CD4-positive, alpha-beta T cell treated with Interleukin-15 for 4 hours (primary cell): ENCODE measurements at regions not wholly inside any gene's neighbourhood (a gene's known extent, or its start where the extent isn't known, plus 50 kb on each side); places are given as distances from the start of the nearest gene placed in this dataset.
"Not testable (repeated sequence)": the region's sequence is repeated elsewhere in the genome, so short reads cannot be mapped to it uniquely, and the experiment has no call there.

Experiments
- DNase-seq: peaks from one replicate; pipeline ENCODE4 v3.0.0-alpha.2; 2020; ENCODE audit warnings: low spot score

DNA sequence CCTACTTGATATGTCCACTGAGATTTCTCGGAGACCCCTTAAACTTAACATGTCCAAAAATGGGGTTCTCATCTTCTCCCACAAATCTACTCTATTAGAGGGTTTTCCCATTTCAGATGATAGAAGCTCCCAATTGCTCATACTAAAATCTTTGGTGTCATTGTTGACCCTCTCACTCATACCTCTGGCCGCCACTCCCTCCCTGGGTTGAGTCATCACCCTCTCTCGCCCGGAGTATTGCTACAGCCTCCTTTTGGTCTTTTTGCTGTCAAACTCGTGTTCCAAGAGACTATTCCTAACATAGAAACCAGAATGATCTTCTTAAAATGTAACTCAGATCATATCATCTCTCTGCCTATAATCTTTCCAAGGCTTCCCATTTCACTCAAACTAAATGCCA lies 91.0 kb upstream of the GNAQ start:
- DNase-seq, result no peak

DNA sequence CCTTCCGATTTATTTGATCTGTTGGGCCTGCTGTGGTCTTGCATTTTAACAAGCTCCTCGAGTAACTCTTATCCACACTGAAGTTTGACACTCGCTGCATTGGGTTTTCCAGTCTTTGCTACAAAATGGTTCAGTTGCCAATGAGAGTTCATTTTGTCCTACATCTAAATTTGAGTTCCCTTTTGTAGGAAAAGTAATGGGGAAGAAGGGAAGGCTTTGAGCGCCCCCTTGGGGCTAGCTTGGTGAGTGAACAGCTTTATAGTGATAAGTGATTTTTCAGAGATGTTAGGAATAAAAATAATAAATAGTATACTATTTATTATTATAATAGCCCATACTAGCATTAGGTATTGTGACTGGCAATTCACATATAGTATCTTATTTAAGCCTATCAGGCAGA lies 89.9 kb upstream of the GNAQ start:
- DNase-seq, result peak; percentile 62

DNA sequence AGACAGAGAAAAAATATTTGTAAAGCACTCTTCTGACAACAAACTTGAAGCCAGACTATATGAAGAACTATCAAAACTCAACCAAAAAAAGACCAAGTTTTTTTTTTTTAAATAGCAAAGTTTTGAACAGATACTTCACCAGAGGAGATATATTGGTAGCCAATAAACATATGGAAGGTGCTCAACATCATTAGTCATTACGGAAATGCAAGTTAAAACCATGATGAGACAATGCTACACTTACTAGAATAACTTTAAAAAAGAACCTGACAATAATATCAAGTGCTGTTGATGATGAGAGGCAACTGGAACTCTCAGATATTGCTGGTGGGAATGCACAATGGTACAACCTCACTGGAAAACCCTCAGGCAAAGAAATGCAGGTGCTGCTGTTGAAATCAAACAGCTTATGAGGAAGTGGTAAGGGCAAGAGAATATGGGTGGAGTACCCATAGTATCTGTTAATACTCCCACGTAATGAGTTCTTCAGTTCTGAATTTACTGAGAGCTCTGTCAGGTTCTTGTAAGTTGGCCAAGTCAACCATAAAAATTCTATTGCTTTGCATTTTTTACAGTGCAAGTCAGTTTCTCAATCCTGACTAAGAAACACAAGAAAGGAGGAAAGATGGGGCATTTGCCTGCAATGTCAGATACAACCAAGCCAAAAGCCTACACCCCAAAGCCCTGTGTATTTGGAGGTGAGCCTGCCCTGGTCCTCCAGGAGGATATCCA lies 87.3 kb upstream of the GNAQ start:
- DNase-seq, result peak; percentile 31

DNA sequence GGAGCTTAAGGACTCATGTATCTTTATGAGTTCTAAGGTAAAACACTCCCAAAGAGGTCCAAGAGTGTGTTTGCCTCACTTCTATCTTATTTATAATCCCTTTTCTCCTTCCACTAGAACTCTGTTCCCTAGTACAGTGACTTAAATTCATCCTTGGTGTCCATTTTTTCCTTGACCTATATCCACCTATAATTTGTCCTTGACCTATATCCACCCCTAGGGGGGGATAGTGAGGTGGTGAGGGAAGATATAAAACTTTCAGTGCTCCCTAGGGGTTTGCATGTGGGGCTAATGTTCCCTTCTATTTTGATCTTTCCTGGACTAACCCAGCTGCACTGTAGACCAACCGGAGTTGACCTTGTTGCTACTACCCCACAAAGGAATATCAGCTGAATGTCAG lies 83.5 kb upstream of the GNAQ start:
- DNase-seq, result peak; percentile 34

DNA sequence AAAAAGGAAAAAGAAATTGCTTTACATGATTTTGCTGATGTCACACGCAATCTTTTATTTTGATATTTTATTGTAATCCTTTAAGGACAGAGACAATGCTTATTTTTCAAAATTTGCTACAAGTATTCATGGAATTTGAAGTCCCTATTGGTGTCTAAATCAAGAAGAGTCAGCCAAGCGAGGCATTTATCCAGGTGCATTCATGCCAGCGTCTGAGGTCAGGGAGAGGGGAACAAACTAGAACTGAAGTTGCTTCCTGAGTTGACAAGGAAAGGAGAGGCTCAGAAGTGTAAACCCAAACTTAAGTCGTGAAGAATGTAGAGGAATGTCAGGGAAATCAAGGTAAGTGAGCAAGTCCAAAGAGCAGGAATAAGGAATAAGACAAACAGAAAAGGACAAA lies 83.0 kb upstream of the GNAQ start:
- no peak for DNase-seq

DNA sequence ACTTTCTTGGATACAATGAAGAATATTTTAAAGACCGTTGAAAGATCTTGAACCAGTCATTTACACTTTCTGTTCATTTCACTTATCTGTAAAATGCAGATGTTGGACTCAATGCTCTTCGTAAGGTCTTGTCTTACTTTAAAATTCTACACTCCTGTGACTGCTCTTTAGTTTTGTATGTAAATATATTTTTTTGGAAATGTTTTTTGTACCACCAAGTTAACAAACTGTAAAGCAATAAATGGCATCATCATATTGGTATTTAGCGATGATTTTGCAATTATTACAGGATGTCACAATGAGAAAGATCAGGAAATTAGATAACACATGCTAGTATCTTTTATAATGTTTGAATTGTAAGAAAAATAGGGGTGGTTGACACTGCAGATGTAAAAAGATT lies 80.8 kb upstream of the GNAQ start:
- no peak for DNase-seq

DNA sequence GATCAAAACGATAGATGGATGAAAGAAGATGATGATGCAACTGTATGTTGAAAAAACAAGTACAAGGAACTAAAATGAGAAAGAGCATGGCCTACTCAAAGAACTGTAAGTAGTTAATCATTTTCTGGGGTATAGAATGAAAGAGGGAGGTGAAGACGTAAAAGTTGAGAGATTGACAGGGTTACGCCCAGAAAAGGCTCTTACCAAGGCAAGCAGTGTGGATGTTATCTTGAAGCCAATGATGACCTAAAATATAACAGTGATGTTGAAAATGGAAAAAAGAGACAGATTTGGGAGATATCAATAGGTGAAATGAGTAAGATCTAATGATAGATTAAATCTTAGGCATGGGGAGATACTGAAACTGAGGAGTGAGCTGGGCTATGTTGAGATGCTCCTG lies 80.4 kb upstream of the GNAQ start:
- DNase-seq, result no peak

DNA sequence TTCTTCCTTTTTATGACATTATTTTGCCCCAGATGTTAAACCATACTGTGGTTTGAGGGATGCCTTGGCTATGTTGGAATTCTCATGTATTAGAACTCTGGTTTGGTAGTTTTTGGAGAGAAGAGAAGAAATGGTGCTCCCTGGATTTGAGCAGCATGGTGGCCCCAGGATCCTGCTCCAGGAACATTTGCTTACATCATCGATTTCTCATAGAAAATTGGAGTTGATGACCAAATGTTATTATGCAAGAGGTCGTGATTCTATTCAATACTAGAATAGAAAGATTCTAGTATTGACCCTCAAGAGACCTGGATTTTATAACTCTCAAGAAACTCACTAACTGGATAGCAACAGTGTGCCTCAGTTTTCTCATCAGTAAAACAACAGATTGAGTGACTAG lies 77.5 kb upstream of the GNAQ start:
- no peak for DNase-seq

DNA sequence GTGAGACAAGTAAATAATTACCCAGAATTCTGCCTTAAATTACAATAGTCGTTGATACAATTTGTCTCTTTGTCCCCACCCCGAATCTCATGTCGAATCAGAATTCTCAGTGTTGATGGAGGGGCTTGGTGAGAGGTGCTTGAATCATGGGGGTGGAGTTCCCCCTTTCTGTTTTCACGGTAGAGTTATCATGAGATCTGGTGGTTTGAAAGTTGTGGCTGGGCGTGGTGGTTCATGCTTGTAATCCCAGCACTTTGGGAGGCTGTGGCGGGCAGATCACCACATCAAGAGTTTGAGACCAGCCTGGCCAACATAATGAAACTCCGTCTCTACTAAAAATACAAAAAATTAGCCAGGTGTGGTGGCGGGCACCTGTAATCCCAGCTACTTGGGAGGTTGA lies 75.0 kb upstream of the GNAQ start:
- DNase-seq, result not testable (repeated sequence)

DNA sequence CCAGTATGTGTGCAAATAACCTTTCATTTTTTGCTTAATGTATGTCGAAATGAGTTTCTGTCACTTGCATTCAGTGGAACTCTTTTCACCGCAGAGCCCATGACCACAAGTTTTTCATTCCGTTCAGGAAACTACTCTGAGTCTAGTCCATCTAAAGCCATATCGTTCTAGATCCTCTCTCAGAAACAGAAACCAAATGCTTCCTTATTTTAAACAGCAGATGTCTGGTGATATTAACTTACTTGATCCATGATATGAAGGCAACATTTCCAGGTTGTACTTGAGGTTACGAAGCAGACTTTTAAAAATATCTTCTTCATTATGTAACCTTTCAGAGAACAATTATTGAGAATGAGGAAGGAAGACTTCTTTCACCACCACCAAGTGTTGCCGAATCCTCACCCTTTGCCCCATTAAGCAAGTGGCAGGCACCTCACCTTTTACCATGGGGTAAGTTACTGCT lies 72.4 kb upstream of the GNAQ start:
- peak; percentile 10 for DNase-seq

DNA sequence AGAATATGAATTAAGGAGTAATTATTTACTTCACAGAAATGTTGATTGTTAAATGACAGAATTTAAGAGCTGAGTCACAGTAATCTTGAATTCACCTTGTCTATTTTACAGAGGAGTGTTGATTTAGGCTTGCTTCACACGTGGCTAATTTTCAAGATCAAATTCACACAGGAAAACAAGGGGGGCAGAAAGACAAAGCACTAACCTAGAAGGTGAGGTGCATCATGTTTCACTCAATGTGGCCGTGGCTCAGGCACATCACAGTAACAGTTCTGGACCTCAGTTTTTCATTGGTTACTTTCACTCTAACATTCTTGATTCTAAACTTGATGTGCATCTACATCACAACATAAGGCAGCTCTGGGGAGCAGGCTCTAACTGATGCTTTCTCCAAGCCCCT lies 69.6 kb upstream of the GNAQ start:
- DNase-seq, result no peak

DNA sequence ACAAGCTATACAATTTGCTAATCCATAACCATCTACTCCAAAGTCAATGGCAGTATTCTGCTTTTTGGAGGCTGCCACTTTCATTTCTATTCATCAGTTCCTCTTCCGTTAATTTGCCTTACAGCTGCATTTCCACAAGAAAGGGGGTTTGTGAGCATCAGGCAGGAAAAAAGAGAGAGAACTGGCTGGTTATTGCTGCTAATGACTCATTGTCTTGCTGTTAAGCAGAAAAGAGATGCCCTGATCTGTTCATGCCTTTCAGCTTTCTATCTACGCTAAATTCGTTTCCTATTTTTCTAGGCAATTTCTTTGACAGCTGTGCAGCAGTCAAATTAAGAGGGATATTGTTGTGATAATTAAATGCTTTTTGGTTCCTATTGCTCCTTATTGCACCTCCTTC lies 65.9 kb upstream of the GNAQ start:
- DNase-seq, result no peak

DNA sequence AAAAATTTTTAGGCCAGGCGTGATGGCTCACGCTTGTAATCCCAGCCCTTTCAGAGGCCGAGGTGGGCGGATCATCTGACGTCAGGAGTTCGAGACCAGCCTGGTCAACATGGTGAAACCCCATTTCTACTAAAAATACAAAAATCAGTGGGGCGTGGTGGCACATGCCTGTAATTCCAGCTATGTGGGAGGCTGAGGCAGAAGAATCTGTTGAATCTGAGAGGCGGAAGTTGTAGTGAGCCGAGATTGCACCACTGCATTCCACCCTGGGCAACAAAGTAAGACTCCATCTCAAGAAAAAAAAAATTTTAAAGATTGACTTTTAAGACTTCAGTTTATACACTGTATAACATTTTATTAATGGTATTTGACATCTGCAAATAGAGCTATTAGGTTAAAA lies 60.1 kb upstream of the GNAQ start:
- DNase-seq, result no peak

DNA sequence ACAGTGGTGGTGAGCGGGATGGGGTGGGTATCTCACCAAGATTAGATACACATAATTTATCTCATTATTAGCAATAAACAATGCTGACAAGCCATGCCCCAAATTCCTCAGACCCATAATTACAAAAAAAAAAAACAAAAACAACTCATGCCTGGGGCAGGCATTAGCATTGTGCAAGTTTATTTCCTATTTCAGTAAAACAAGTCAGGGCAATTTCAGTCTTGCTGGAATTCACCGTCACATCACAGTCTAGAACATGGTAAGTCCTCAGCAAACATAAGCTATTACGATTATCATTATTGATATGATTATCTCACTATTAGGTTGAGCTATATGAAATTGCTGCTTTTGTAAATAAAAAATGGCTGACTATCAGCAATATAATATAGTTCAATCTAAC lies 57.5 kb upstream of the GNAQ start:
- DNase-seq, result no peak

DNA sequence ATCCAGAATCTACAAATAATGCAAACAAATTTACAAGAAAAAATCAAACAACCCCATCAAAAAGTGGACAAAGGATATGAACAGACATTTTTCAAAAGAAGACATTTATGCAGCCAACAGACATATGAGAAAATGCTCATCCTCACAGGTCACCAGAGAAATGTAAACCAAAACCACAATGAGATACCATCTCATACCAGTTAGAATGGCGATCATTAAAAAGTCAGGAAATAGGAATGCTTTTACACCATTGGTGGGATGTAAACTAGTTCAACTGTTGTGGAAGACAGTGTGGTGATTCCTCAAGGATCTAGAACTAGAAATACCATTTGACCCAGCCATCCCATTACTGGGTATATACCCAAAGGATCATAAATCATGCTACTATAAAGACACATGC lies 56.6 kb upstream of the GNAQ start:
- not testable (repeated sequence) for DNase-seq
